K562 (cell line): ENCODE measurements at regions not wholly inside any gene's neighbourhood (a gene's known extent, or its start where the extent isn't known, plus 50 kb on each side); places are given as distances from the start of the nearest gene placed in this dataset.

Experiments used
- ATAC-seq: fragments of 200-7000 bp; cut with Tn5 transposase; 3 replicates; pipeline ENCODE4 v1.9.1; 2020; ENCODE audit warnings: moderate library complexity
- BruUV-seq: library from RNA; stranded (reverse); fragments of 400-500 nt; replicated peaks from 2 replicates; lab custom pipeline; 2021; lab: Mats Ljungman, UMichigan
- CTCF ChIA-PET: fragments of 300-600 bp; formaldehyde crosslinking; extraction: SDS; loops from one replicate; lab custom pipeline; 2021; ENCODE audit warnings: low intra/inter-chr PET ratio; lab: Yijun Ruan, JAX
- POLR2A ChIA-PET: fragments of 300-600, 350-650 bp; sonication (Branson Sonifier 250); formaldehyde crosslinking; extraction: SDS; loops from one replicate; lab custom pipeline; 2021; ENCODE audit warnings: antibody characterized with exemption, inconsistent platforms; lab: Yijun Ruan, JAX
- DNase-seq, 4 experiments: peaks; one replicate each; pipeline versions ENCODE4 v3.0.0 to v3.0.0-alpha.2; 2011 to 2018; ENCODE audit warnings: low spot score in 3 of 4, mixed read lengths in 3 of 4; ENCODE audit errors: extremely low read depth in 1 of 4
- FAIRE-seq: peaks from 2 replicates; lab custom pipeline; 2011; peaks lifted over from hg19 to GRCh38; lab: Jason Lieb, UNC
- H2AFZ ChIP-seq: 2 replicates; pipeline ENCODE4 v1.6.0; 2011; ENCODE audit warnings: low read depth, low read length, control low read depth, inconsistent platforms
- H3K27ac ChIP-seq: fragments of 200-600 bp; 3 replicates; pipeline ENCODE4 v1.8.0; 2011; ENCODE audit warnings: low read depth, mild to moderate bottlenecking, control low read depth, inconsistent platforms, low read length, moderate library complexity, mixed read lengths; ENCODE audit errors: extremely low read depth
- H3K27me3 ChIP-seq, 2 experiments: fragments of 300-600 bp in 1 of 2; 2 replicates in 1 of 2; 3 replicates in 1 of 2; pipeline versions ENCODE4 v1.6.0 to v1.8.0; 2011; ENCODE audit warnings: inconsistent platforms in 2 of 2, low read length in 2 of 2, mild to moderate bottlenecking in 1 of 2, mixed read lengths in 1 of 2, moderate library complexity in 1 of 2; ENCODE audit not compliant: control insufficient read depth in 2 of 2, insufficient read depth in 2 of 2
- H3K36me3 ChIP-seq: fragments of 300-600 bp; 3 replicates; pipeline ENCODE4 v1.8.0; 2011; ENCODE audit warnings: mild to moderate bottlenecking, low read length, inconsistent platforms; ENCODE audit not compliant: control insufficient read depth, insufficient read depth
- H3K4me1 ChIP-seq, 2 experiments: fragments of 200-600 bp in 1 of 2; replicated peaks in 1 of 2; 2 replicates in 1 of 2; 3 replicates in 1 of 2; pipeline versions ENCODE4 v1.5.1 to v1.8.0; 2011; ENCODE audit warnings: inconsistent platforms in 2 of 2, low read length in 2 of 2, mild to moderate bottlenecking in 1 of 2, mixed read lengths in 1 of 2, moderate library complexity in 1 of 2; ENCODE audit not compliant: control insufficient read depth in 2 of 2, insufficient read depth in 2 of 2
- H3K4me2 ChIP-seq: 2 replicates; pipeline ENCODE4 v1.6.1; 2011; ENCODE audit warnings: low read length, control low read depth, inconsistent platforms, mixed read lengths; ENCODE audit not compliant: insufficient read depth
- H3K4me3 ChIP-seq: fragments of 200-600 bp; sonication (generic), shearing (Covaris generic); 2 replicates; pipeline ENCODE4 v1.5.1; 2016; ENCODE audit warnings: control low read depth, inconsistent platforms
- H3K79me2 ChIP-seq: fragments of 200-600 bp; 3 replicates; pipeline ENCODE4 v1.8.0; 2011; ENCODE audit warnings: low read length, inconsistent platforms; ENCODE audit not compliant: control insufficient read depth, insufficient read depth
- H3K9ac ChIP-seq, 2 experiments: 2 replicates each; pipeline versions ENCODE4 v1.6.0 to v1.6.1; 2011; ENCODE audit warnings: low read depth in 2 of 2, low read length in 2 of 2, control low read depth in 1 of 2, inconsistent platforms in 1 of 2, mild to moderate bottlenecking in 1 of 2, mixed read lengths in 1 of 2; ENCODE audit not compliant: insufficient read depth in 1 of 2
- H3K9me1 ChIP-seq: one replicate; pipeline ENCODE4 v1.6.0; 2011; ENCODE audit warnings: inconsistent platforms, mild to moderate bottlenecking, low read length, moderate library complexity; ENCODE audit not compliant: control insufficient read depth, insufficient read depth
- H3K9me3 ChIP-seq: replicated peaks from 2 replicates; pipeline ENCODE4 v1.5.1; 2011; ENCODE audit warnings: low read depth, low read length, inconsistent platforms; ENCODE audit not compliant: control insufficient read depth, insufficient read depth
- H4K20me1 ChIP-seq: replicated peaks from 2 replicates; pipeline ENCODE4 v1.6.1; 2011; ENCODE audit warnings: low read length, inconsistent platforms, mixed read lengths; ENCODE audit not compliant: control insufficient read depth, insufficient read depth
- ARID1B ChIP-seq: fragments of 450-650 bp; IDR thresholded peaks from 2 replicates; pipeline ENCODE4 v1.6.1; 2016; ENCODE audit warnings: antibody characterized with exemption, mild to moderate bottlenecking, inconsistent platforms
- BACH1 ChIP-seq: fragments of 200-800 bp; sonication (Bioruptor generic); IDR thresholded peaks from 2 replicates; pipeline ENCODE4 v1.6.1; 2016; ENCODE audit warnings: missing genetic modification characterization, missing compliant biosample characterization
- DNMT1 ChIP-seq: fragments of 450-650 bp; IDR thresholded peaks from 2 replicates; pipeline ENCODE4 v1.6.1; 2016; ENCODE audit warnings: antibody characterized with exemption, mild to moderate bottlenecking
- ETS2 ChIP-seq: IDR thresholded peaks from 2 replicates; pipeline ENCODE4 v1.6.1; 2016; ENCODE audit warnings: borderline replicate concordance, missing genetic modification characterization, mild to moderate bottlenecking, moderate library complexity, missing compliant biosample characterization; ENCODE audit not compliant: poor library complexity, severe bottlenecking
- FOXK2 ChIP-seq, 2 experiments: fragments of 450-650 bp; IDR thresholded peaks in 1 of 2; conservative IDR thresholded peaks in 1 of 2; 2 replicates each; pipeline ENCODE4 v1.6.1; 2016; ENCODE audit warnings: low read depth in 2 of 2, mild to moderate bottlenecking in 1 of 2
- FOXM1 ChIP-seq, 2 experiments: fragments of 450-650 bp in 1 of 2; sonication (generic) in 1 of 2; formaldehyde crosslinking in 1 of 2; IDR thresholded peaks; 2 replicates each; pipeline versions ENCODE4 v1.6.1 to v1.9.0; 2017 to 2022; ENCODE audit warnings: low read depth in 2 of 2, mild to moderate bottlenecking in 2 of 2, missing genetic modification reagents in 1 of 2, moderate library complexity in 1 of 2
- HDAC1 ChIP-seq, 2 experiments: fragments of 450-650 bp; IDR thresholded peaks; 2 replicates each; pipeline ENCODE4 v1.6.1; 2016 to 2017; ENCODE audit warnings: inconsistent platforms in 1 of 2, mild to moderate bottlenecking in 1 of 2, moderate library complexity in 1 of 2
- KAT7 ChIP-seq: sonication (generic); formaldehyde crosslinking; IDR thresholded peaks from 2 replicates; pipeline ENCODE4 v1.8.0; 2022; ENCODE audit warnings: missing genetic modification reagents, mild to moderate bottlenecking, borderline replicate concordance
- MTA1 ChIP-seq: fragments of 450-650 bp; IDR thresholded peaks from 2 replicates; pipeline ENCODE4 v1.6.1; 2017; ENCODE audit warnings: borderline replicate concordance
- NFIX ChIP-seq: fragments of 250-450 bp; sonication (Bioruptor Pico); IDR thresholded peaks from 2 replicates; pipeline ENCODE4 v1.4.0; 2020; ENCODE audit warnings: low read depth, mild to moderate bottlenecking, moderate library complexity
- PTBP1 ChIP-seq: fragments of 200-400 bp; formaldehyde crosslinking; IDR thresholded peaks from 2 replicates; pipeline ENCODE4 v1.6.1; 2017; ENCODE audit warnings: low read depth, low read length
- TRIM24 ChIP-seq, 2 experiments: fragments of 450-650 bp; IDR thresholded peaks; 2 replicates each; pipeline ENCODE4 v1.6.1; 2016
- WHSC1 ChIP-seq: IDR thresholded peaks from one replicate; pipeline ENCODE4 v1.6.1; 2012; ENCODE audit warnings: low read length, control low read depth, inconsistent platforms
- ZNF140 ChIP-seq: fragments of 250-450 bp; sonication (Bioruptor Pico); IDR thresholded peaks from 2 replicates; pipeline ENCODE4 v1.8.0; 2021; ENCODE audit warnings: moderate library complexity, mild to moderate bottlenecking, inconsistent platforms
- ZNF263 ChIP-seq: sonication (generic); formaldehyde crosslinking; IDR thresholded peaks from 2 replicates; pipeline ENCODE4 v1.8.0; 2022; ENCODE audit warnings: mild to moderate bottlenecking, missing genetic modification reagents, borderline replicate concordance
- ZNF766 ChIP-seq: fragments of 200-800 bp; sonication (Bioruptor generic); conservative IDR thresholded peaks from 2 replicates; pipeline ENCODE4 v1.6.1; 2016; ENCODE audit warnings: missing genetic modification characterization, missing compliant biosample characterization
- WGBS: fragments of 100-300 bp; shearing (Covaris generic); methylation state at CpG from one replicate; pipeline ENCODE4 v1.1.6; 2016; ENCODE audit warnings: low coverage, mixed read lengths; ENCODE audit not compliant: insufficient coverage; ENCODE audit errors: missing lambda C conversion rate; 5-methylcytosine and 5-hydroxymethylcytosine counted together
- in situ Hi-C: fragments of 300-500 bp; cut with MboI; formaldehyde crosslinking; loops from 4 replicates; pipeline ENCODE4 v1.15.0; 2018; ENCODE audit warnings: inconsistent platforms, mixed read lengths
- intact Hi-C: fragments of 100-400 bp; cut with micrococcal nuclease; formaldehyde crosslinking; loops from 2 replicates; pipeline ENCODE4 v1.14.2; 2022
- TF ChIP-seq, protein P1 (sequence below): fragments of 250-450 bp; sonication (Bioruptor Pico); IDR thresholded peaks from 2 replicates; pipeline ENCODE4 v1.8.0; 2021; ENCODE audit warnings: moderate library complexity, mild to moderate bottlenecking, inconsistent platforms

DNA sequence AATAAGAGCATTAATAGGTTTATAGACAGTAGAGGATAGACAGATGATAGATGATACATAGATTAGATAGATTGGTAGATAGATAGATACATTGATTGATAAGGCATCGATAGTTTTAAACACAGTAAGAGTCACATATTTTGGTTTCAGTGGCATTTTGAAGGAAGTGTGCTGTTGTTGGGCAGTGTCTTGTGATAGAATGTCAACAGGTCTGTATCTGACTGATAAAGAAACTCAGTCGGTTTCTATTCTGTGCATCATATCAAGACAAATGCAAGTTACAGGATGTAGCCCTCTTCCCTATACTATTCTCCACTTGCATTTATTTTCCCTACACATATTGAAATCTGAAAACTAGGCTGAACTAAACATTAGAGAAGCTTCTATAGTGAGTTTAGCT, 1229.0 kb upstream of the ZEB2 start:
- Histone ChIP-seq H3K9me3 (no peaks in the 10 kb centered on the region), H2AFZ (0 out of 2 replicates have a peak overlapping the region, but pooled peaks have one; percentile 17), H3K9me1 (no peaks in the 10 kb centered on the region), H3K4me3 (no peak overlapping the region), H3K4me1 (peaks cover 22 to 62% of the 10 kb centered on the region in 2 experiments), H3K4me2 (peak overlapping the region; percentile 30; the same call in 1 of the 2 replicates), H3K27ac (peak overlapping the region; percentile 68; the same call in 2 of the 3 replicates), H3K79me2 (no peaks in the 10 kb centered on the region), H3K9ac (no peak overlapping the region), H3K36me3 (no peaks in the 10 kb centered on the region), H4K20me1 (no peaks in the 10 kb centered on the region), H3K27me3 (no peaks in the 10 kb centered on the region)
- in situ Hi-C loops: loop anchor here (5.0 kb wide), 1 partner anchor 77 kb away; no protein-coding TSS in a partner anchor
- peak in 1 of 4 experiments; percentile 62 for DNase-seq
- 4% methylated on average over 2 of the region's 2 CpGs for whole genome bisulfite sequencing
- ATAC-seq: peak; percentile 35
- CTCF ChIA-PET: no interaction called here
- intact Hi-C loops: no loop called here
- BruUV-seq: no TSS peak
- POLR2A ChIA-PET: no interaction called here
- peak; percentile 55 for FAIRE-seq
- TF ChIP-seq PTBP1: no peak
- TF ChIP-seq, protein P1, sequence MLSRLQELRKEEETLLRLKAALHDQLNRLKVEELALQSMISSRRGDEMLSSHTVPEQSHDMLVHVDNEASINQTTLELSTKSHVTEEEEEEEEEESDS (CRISPR knock-in tag): no peak
- TF ChIP-seq FOXM1 (IDR thresholded peaks at IDR 0.05; ENCODE audit: low read depth): 0 out of 2 replicates have a peak, but pooled peaks have one; percentile 50
- no peak for TF ChIP-seq FOXM1 (CRISPR knock-in tag; IDR thresholded peaks at IDR 0.05; ENCODE audit: low read depth)
- TF ChIP-seq ZNF766 (CRISPR knock-in tag): peak; percentile 54; the same call in 1 of the 2 replicates
- TF ChIP-seq HDAC1 (IDR thresholded peaks at IDR 0.05): peak in 1 of 2 experiments; percentile 54; a peak in 1 of 4 replicates
- no peak for TF ChIP-seq ZNF263 (CRISPR knock-in tag)
- TF ChIP-seq TRIM24 (IDR thresholded peaks at IDR 0.05): peak; percentile 74 to 84
- TF ChIP-seq WHSC1: no peak
- no peak for TF ChIP-seq NFIX (CRISPR knock-in tag)
- no peak for TF ChIP-seq ZNF140
- TF ChIP-seq ARID1B: peak; percentile 89
- no peak for TF ChIP-seq ETS2 (tag)
- peak; percentile 50 to 61 for TF ChIP-seq FOXK2 (conservative IDR thresholded peaks at IDR 0.05 in 1 of 2, IDR thresholded peaks at IDR 0.05 in 1 of 2; ENCODE audit: low read depth in 2 of 2)
- no peak for TF ChIP-seq BACH1 (tag)
- TF ChIP-seq DNMT1: no peak
- TF ChIP-seq KAT7: no peak
- 0 out of 2 replicates have a peak, but pooled peaks have one; percentile 47 for TF ChIP-seq MTA1
